ENCODE measurements at regions not wholly inside any gene's neighbourhood (a gene's known extent, or its start where the extent isn't known, plus 50 kb on each side); places are given as distances from the start of the nearest gene placed in this dataset.
"Not testable (repeated sequence)": the region's sequence is repeated elsewhere in the genome, so short reads cannot be mapped to it uniquely, and the experiment has no call there.

- peak; percentile 19 for DNase-seq (ENCODE audit: low read depth, low spot score)
- in situ Hi-C loops (cut with HindIII; ENCODE audit: low pct_unique_long_range_greater_than_20kb, low sequenced_read_pairs) = no loop called here
These were observed 97.9 kb upstream of the BTN3A2 start for GRCh38 chr6:26267083-26267589.

GRCh38 chr6:26268659-26269402 is 96.2 kb upstream of the BTN3A2 start:
- in situ Hi-C loops (cut with HindIII; ENCODE audit: low pct_unique_long_range_greater_than_20kb, low sequenced_read_pairs) = no loop called here
- DNase-seq (ENCODE audit: low read depth, low spot score) = no peak

- in situ Hi-C loops (cut with HindIII; ENCODE audit: low pct_unique_long_range_greater_than_20kb, low sequenced_read_pairs) = no loop called here
- no peak for DNase-seq (ENCODE audit: low read depth, low spot score)
These were observed 95.2 kb upstream of the BTN3A2 start for GRCh38 chr6:26269531-26270485.

GRCh38 chr6:26270486-26270861 is 94.5 kb upstream of the BTN3A2 start:
- in situ Hi-C loops (cut with HindIII; ENCODE audit: low pct_unique_long_range_greater_than_20kb, low sequenced_read_pairs) = no loop called here
- no peak for DNase-seq (ENCODE audit: low read depth, low spot score)

GRCh38 chr6:26270903-26271667 is 93.9 kb upstream of the BTN3A2 start:
- in situ Hi-C loops (cut with HindIII; ENCODE audit: low pct_unique_long_range_greater_than_20kb, low sequenced_read_pairs) = no loop called here
- no peak for DNase-seq (ENCODE audit: low read depth, low spot score)

- in situ Hi-C loops (cut with HindIII; ENCODE audit: low pct_unique_long_range_greater_than_20kb, low sequenced_read_pairs) = no loop called here
- DNase-seq (ENCODE audit: low read depth, low spot score) = no peak
These were observed 93.4 kb upstream of the BTN3A2 start for GRCh38 chr6:26271668-26272024.

GRCh38 chr6:26272171-26272637 is 92.8 kb upstream of the BTN3A2 start:
- in situ Hi-C loops (cut with HindIII; ENCODE audit: low pct_unique_long_range_greater_than_20kb, low sequenced_read_pairs) = no loop called here

GRCh38 chr6:26273673-26274588 is 91.1 kb upstream of the BTN3A2 start:
- in situ Hi-C loops (cut with HindIII; ENCODE audit: low pct_unique_long_range_greater_than_20kb, low sequenced_read_pairs) = no loop called here
- no peak for DNase-seq (ENCODE audit: low read depth, low spot score)

More at GRCh38 chr6:26272171-26272637, 92.8 kb upstream of the BTN3A2 start:
- DNase-seq (ENCODE audit: low read depth, low spot score) = no peak

- peak; percentile 47 for DNase-seq (ENCODE audit: low read depth, low spot score)
- in situ Hi-C loops (cut with HindIII; ENCODE audit: low pct_unique_long_range_greater_than_20kb, low sequenced_read_pairs) = no loop called here
These were observed 89.3 kb upstream of the BTN3A2 start for GRCh38 chr6:26275663-26276062.

- in situ Hi-C loops (cut with HindIII; ENCODE audit: low pct_unique_long_range_greater_than_20kb, low sequenced_read_pairs) = no loop called here
- no peak for DNase-seq (ENCODE audit: low read depth, low spot score)
These were observed 88.0 kb upstream of the BTN3A2 start for GRCh38 chr6:26276841-26277648.

GRCh38 chr6:26278536-26278935 is 86.5 kb upstream of the BTN3A2 start:
- in situ Hi-C loops (cut with HindIII; ENCODE audit: low pct_unique_long_range_greater_than_20kb, low sequenced_read_pairs) = no loop called here
- no peak for DNase-seq (ENCODE audit: low read depth, low spot score)

GRCh38 chr6:26279371-26279770 is 85.6 kb upstream of the BTN3A2 start:
- in situ Hi-C loops (cut with HindIII; ENCODE audit: low pct_unique_long_range_greater_than_20kb, low sequenced_read_pairs); DNase-seq (ENCODE audit: low read depth, low spot score): not testable (repeated sequence)

GRCh38 chr6:26280407-26280806 is 84.6 kb upstream of the BTN3A2 start:
- in situ Hi-C loops (cut with HindIII; ENCODE audit: low pct_unique_long_range_greater_than_20kb, low sequenced_read_pairs) = no loop called here
- no peak for DNase-seq (ENCODE audit: low read depth, low spot score)

GRCh38 chr6:26284537-26285142 is 80.4 kb upstream of the BTN3A2 start:
- peak; percentile 72 for DNase-seq (ENCODE audit: low read depth, low spot score)
- in situ Hi-C loops (cut with HindIII; ENCODE audit: low pct_unique_long_range_greater_than_20kb, low sequenced_read_pairs) = no loop called here

GRCh38 chr6:26285143-26286134 is 79.6 kb upstream of the BTN3A2 start:
- in situ Hi-C loops (cut with HindIII; ENCODE audit: low pct_unique_long_range_greater_than_20kb, low sequenced_read_pairs) = no loop called here
- DNase-seq (ENCODE audit: low read depth, low spot score) = peak; percentile 100

All from SK-MEL-5 (cell line).